ENCODE measurements at regions not wholly inside any gene's neighbourhood (a gene's known extent, or its start where the extent isn't known, plus 50 kb on each side); places are given as distances from the start of the nearest gene placed in this dataset.

DNA sequence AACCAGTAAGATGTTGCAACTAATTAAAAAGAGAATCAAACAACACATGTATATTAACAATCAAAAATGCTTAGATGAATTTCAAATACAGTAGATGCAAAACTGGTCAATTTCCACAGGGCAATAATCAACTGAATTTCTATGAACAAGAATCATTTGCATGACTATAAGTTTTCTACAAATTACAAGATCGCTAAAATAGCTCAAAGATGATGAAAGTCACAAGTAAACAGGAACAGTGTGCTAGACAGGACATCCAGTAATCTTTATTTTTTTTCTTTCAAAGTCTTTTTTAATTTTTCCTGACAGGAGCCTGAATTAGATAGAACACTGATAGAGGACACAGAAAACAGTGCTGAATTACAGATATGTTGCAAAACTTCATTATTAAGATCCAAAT, 608.2 kb upstream of the DAB2 start:
- TF ChIP-seq CTCF (IDR thresholded peaks at IDR 0.05) (no peak), POLR2A (IDR thresholded peaks at IDR 0.05) (no peak)
